HG03060 (cell line): ENCODE measurements at regions not wholly inside any gene's neighbourhood (a gene's known extent, or its start where the extent isn't known, plus 50 kb on each side); places are given as distances from the start of the nearest gene placed in this dataset.

Source experiments
- ATAC-seq: cut with Tn5 transposase; IDR thresholded peaks from one replicate; pipeline ENCODE4 v1.9.1; 2021; ENCODE audit warnings: low read depth, moderate number of reproducible peaks; ENCODE audit not compliant: unreplicated experiment

DNA sequence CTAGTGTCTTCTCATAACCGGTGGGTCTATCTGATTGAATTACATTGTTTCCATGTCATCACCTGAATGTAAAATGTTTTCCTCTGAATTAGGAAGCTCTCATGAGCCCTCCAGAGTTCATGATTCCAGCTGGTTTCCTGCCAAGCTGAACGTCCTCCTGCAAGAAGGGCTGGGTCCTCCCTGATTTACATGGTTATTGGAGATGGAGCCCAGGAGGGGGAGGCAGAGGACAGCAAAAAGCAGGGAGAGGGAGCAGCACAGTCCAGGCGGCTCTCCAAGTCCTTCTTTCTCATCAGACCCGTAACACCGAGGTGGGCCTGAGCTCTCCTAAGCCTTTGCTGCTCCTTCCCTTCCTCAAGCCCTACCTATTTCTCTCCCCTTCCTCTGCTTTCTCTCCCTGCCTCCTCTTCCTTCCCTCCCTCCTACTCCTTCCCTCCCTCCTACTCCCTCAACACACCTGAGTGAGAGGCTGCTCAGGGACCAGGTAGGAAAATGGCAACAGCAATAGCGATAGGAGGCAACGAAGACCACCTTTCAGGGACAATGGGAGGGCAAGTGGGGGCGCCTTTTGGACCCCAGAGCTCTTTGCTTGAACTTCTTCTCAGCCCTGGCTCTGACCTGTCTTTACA, 265.9 kb downstream of the PRDM2 start:
- ATAC-seq: no peak

DNA sequence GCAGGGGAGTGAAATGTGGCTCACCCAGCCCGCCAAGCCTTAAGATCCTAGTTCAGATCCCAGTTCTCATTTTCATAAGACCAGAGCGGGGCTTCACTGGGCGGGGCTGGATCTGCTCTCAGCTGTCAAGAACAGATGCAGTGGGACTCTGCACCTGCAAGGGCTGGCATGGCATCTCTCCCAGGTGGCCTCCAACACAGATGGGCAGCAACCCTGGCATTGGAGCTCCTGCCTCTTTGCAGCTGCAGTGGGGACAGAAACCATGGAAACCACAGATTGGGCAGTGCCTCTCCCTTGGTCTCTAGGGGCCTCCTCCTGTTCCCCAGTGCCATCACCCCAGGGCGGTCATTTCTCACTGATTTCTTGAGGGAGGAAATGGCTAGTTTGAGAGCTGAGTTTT, 267.7 kb downstream of the PRDM2 start:
- no peak for ATAC-seq

DNA sequence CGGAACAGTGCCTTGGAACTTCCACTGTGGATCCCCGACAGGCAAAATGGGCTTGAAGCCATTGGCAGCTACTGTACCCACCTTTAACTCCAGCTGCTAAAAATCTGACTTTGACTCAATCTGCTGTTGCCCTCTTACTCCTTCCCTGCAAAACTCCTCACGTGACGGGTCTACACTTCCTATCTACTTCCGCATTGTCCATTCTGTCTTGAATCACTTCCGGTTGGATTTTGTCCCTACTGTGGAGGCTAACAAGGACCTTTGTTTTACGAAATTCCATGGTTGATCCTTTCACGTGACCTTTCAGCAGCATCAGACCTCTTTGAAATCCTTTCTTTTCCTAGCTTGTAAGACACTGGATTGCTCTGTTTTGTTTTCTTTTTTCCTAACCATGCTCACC, 268.4 kb downstream of the PRDM2 start:
- no peak for ATAC-seq

DNA sequence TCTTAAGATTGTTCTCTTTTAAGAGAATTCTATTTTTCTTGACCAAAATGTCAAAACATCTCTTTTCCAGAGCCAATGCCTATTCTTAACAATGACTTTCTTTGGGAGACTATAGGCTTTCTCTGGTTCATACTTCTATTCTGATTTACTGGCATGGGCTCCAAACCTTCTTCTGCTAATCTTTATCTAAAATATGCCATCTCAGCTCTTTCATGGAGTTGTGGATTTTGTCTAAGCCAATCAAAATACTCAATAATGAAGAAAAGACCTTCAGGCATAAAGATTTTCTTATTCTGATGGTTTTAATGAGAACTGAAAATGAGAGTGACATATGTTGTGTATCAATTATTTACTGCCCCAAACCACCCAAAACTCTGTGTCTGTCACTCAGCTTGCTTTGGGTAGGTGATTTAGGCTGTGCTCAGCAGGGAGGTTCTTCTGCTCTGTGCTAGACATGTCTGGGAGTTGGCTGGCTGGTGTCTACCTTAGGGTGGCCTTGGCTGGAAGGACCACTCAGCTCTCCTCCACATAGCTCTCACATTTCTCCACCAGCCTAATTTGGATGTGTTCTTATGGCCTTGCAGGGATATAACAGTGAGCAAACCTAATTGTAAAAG, 270.8 kb downstream of the PRDM2 start:
- ATAC-seq: no peak

DNA sequence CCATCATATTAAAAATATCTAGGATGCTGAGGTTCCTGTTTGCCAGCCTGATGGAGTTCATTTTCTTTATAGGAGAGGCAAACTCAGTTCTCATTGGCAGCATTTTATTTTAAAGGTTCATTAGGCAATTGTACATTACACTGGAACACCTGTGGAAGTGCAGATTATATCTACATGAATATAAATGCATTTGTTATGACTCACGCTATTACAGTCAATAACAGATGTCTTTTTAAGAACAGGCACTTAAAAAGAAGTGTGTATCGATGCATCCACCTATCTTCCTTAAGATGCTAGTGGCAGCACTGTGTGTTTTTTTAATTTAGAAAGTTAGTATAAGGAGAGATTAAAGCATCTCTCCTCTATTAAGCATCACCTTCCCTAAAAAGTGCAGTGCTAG, 276.5 kb downstream of the PRDM2 start:
- ATAC-seq: no peak

DNA sequence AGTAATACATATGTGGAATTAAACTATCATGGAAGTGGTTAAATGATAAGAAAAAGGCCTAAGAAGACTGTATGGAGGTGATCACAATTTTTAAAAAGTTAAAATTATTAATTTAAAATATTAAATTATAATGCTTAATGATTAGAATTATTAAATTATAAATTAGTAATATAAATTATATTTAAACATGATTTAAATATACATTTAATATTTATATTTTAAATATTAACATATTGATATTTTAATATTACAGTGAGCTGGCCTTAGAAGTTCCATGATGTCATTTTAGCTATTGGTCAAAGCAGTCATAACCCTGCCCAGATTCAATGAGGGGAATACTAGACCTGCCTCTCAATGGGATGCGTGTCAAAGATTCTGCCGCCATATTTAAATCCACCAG, 281.2 kb downstream of the PRDM2 start:
- no peak for ATAC-seq

DNA sequence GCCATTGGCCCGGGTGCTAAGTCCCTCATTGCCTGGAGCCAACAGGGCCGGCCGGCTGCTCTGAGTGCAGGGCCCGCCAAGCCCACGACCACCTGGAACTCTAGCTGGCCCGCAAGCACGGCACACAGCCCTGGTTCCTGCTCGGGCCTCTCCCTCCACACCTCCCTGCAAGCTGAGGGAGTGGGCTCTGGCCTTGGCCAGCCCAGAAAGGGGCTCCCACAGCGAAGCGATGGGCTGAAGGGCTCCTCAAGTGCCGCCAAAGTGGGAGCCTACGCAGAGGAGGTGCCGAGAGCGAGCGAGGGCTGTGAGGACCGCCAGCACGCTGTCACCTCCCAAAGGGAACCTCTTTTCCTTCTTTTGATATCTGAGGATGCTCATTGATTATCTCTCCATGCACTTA, 283.4 kb downstream of the PRDM2 start:
- no peak for ATAC-seq

DNA sequence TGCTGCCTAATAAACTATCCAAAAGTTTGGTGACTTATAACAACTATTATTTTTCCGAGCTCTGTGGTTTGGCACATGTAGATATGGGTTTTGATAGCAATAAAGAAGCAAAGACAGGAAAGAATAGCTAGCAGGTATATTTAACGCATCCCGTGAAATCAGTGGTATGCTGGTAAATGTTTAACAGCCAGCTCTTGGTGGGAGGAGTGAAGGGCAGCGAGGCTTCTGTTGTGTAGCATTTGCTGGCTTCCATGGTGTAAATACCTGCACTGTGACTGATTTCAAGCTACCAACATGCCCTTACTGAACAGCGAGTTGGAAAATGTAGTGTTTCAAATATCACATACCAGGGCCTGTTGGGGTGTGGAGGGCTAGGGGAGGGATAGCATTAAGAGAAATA, 291.0 kb downstream of the PRDM2 start:
- ATAC-seq: no peak

DNA sequence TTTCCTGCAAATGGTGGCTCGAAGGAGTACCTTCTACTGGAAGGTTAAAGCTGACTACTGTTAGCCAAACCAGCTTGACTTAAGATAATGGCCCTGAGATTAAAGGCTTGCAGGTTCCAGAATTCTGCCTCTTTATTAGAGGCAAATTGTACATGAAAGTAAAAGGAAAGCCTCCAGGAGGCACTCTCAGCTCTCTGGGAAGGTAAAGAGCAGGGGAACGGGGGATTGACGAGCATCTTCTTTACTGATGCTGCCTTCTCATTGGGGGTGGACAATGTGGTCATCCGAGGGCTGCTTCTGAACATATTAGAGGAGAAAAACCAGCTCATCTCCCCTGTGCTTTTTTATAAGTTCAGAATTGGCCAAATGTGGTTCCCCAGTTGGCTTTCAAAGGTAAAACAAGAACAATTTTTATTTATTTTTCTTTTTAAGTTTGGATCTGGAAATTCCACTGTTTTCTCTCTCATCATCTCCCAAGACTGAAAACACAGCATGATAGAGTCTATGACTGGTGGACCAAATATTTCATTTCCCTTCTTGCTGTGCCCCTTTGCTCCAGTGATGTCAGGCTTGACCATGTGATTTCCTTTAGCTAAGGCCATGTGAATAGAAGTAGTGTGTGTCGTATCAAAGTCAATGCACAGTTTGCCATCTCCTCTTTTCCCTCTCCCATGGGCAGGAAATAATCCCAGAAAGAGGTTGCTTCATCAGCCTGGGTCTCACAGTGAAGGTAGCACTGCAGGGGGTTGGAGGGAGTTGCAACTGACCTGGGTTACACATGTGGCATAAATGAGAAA, 292.7 kb downstream of the PRDM2 start:
- no peak for ATAC-seq

DNA sequence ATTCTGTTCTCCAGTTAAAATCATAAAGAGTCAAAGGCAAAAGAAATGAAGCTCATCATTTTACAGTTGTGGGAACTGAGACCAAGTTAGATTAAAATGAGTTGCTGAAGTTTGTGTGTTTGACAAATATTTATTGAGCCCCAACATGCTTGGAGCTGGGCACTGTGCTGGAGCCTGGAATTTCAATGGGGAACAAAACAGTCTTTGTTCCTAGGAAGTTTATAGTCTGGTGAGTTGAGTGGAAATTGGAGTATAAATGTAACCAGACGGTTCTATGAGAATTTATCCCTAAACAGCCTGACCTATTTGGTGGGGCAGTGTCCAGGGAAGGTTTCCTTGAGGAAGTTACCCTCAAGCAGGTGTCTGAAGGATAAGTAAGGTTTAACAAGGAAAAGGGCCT, 294.4 kb downstream of the PRDM2 start:
- ATAC-seq: no peak

DNA sequence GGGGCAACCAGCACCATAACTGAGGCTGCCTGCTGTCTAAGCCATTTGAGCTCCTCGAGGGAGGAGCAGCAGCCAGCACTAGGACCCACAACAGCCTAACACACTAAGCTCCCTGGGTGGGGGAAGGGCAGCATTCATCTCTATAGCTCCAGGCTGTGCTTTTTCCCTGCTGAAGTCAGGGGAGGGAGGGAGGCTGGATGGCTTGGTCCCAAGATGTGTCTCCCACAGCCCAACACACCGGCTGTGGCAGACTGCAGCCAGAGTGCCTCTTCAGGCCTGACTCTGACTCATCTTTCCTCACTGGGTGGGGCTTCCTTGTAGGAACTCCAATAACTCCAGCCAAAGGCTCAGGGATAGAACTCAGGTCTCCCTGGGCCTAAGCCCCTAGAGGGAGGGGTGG, 296.3 kb downstream of the PRDM2 start:
- ATAC-seq: no peak

DNA sequence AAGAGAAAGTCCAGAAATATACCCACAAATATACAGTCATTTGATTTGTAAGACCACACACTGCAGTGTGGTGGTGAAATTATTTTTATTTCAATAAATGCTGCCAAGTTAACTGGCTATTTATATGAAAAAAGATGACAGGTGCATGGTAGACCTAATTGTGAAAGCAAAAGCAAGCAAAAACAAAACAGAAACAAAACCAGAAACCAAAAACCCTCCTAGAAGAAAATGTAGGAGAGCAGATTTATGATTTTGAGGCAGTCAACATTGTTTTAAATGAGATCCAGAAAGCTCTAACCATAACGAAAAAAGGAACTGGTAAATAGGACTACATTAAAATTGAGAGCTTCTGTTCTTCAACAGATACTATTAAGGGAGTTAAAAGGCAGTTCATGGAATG, 303.6 kb downstream of the PRDM2 start:
- no peak for ATAC-seq

DNA sequence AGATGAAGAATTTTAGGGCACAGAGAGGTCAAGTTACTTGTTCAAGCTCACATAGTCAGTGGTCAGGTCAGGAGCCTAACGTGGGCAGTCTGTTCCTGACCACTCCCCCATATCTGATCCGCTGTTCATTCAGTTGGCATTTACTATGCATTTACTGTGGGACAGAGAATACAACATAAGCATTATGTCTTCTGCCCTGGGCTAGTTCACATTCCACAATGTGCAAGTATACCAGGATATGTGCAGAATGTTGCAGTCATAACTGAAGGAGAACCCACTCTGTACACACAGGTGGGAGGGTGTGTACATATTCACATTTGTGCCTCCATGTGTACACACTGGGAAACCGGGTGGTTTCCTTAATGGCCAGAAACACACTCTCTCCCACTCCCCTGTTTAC, 309.6 kb downstream of the PRDM2 start:
- ATAC-seq: no peak

DNA sequence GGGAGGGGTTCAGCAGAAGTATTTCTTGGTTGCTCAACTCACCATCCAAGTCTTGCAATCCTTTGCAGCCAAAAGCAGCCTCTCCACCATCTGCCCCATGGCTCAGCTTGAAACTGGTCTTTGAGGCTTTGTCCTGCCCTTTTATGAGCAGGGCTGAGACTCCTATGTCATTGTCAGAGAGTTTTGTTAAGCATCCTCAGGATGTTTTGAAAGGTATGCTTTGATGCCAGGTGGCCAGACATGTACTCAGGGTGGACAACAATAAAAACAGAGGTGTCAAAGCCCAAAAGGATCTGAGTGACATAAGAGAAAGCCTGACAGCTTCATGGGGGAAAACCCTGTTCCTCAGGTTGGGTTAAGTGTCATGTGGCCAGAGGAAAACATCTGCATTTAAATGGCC, 310.5 kb downstream of the PRDM2 start:
- no peak for ATAC-seq

DNA sequence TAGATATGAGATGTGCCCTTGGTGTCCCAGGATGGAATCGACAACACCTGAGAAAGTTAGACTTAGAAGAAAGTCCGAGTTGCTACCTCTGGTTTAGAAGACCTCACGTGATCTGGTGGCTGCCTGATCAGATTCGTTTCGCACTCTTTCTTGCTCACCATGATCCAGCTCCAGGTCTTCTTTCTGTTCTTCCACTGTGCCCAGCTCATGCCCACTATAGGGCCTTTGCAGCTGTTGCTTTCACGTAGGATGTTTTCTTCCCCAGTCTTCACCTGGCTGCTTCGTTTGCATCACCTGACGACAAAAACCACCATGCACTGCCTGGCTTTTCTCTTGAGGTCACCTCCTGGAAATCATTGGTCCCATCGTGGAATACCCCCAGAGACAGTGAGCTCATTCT, 311.1 kb downstream of the PRDM2 start:
- ATAC-seq: no peak

DNA sequence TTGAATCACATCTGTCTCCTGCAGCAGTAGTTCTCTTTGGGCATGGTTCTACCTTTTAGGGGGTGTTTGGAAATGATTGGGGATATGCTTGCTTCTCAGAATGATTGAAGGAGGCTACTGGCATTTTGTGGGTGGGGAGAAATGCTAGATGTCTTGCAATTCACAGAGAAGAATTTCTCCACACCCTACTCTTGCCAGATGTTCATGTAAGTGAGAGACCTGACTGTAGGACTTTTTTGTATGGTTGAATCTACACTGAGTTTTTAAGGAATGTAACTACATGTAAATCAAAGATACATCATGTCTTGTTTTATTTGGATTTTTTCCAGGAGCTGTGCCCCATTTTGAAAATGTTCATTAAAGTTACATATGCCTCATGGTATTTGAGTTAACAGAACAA, 311.9 kb downstream of the PRDM2 start:
- ATAC-seq: no peak

DNA sequence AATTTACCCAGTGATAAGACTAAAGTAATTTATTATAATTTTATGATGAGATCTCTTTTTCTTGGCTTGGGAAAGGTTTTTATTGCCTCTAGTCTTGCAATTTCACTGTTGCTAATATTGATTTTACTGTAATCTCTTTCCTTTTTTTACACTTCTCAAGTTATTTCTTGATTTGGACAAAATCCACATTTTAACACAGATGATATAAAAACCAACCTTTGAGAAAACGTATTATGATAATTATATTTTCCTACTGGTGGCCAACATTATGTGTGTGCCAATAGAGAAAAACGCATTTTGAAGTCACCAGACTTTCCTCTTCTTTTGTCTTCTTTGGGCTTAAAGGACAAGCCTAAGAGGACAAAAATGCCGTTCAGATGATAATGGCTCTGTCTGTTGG, 314.9 kb downstream of the PRDM2 start:
- no peak for ATAC-seq

DNA sequence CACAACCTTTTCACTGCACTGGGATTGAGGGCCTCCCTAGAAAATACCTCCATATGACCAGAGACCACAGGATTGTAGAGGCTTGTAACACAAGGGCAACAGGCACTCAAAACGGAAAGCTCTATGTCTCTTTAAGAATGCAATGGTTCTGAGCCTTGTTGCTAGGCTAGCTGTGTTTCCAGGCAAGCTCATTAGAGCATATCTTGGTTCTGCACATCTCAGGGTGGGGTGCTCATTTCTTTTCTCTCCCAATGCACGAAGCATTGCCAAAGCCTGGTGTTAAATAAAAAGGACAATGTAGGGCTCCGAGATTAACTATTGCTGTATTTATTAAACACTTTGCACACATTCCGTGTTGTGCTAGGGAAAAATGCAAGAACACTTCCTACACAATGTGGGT, 315.9 kb downstream of the PRDM2 start:
- no peak for ATAC-seq

DNA sequence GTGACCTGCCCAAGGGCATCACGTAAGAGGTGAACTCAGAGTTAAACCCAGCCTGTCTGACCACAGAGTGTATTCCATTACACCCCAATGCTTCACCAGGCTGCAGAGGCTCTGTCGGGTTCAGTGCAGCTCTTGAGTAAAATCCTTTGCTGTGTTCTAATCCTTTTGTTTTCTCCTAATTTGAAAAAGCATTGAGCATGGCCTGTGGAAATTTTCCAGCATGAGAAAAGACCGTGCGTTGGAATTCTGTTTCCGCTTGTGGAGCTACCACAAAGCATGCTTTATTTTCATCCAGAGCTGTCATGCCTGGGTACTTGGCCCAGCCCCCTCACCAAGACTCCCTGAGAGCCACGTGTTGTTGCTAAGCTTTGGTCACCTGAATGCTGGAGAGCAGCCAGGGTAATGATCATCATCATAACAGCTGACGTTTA, 317.6 kb downstream of the PRDM2 start:
- ATAC-seq: no peak

DNA sequence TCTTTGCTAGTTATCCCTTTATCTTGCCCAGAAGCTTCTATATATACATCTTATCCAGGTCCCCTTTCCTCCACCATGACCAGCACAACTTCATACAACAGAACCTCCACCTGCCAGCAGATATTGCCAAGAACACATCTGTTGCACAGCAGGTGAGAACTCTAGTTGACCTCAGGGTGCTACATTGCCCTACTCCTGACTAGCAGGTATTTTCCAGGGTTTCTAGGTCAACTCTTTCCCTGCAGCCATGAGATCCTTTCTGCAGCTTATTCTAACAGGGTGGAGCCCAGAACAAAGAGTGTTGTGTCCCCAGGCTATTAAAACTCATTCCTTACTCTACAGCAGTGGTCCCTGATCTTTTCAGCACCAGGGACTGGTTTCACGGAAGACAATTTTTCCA, 319.5 kb downstream of the PRDM2 start:
- no peak for ATAC-seq

DNA sequence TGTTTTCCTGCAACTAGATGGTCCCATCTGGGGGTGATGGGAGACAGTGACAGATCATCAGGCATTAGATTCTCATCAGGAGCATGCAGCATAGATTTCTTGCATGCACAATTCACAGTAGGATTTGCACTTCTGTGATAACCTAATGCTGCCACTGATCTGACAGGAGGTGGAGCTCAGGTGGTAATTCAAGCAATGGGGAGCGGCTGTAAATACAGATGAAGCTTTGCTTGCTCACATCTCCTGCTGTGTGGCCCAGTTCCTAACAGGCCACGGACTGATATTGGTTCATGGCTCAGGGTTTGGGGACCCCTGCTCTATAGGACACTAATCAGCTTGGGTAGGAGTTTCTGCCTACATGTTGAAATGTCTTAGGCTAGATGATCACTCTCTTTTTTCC, 320.0 kb downstream of the PRDM2 start:
- ATAC-seq: no peak

DNA sequence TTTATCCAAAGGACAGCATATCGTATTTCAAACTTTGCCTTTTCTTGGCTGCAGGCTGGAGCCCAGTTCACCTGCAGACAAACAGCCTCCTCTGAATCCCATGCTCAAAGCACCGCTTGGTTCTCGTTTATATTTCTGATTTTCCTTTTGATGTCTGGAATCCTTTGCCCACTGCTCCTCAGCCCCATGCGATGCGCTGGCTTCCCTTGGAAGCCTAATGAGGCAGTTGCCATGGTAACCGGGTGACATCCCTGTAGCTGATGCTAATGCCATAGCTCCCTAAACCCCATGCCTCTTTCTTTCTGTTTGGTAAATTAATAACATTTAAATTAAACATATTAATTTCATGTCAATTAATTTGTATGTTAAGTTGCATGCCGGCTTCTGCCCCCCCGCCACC, 327.1 kb downstream of the PRDM2 start:
- ATAC-seq: no peak
